WTC11 (cell line): ENCODE measurements at regions not wholly inside any gene's neighbourhood (a gene's known extent, or its start where the extent isn't known, plus 50 kb on each side); places are given as distances from the start of the nearest gene placed in this dataset.

Source experiments
- AFF4 ChIP-seq: sonication (generic); formaldehyde crosslinking; IDR thresholded peaks from 2 replicates; pipeline ENCODE4 v1.8.1; 2023; ENCODE audit warnings: mild to moderate bottlenecking, missing genetic modification reagents, borderline replicate concordance
- ATF3 ChIP-seq: sonication (generic); formaldehyde crosslinking; conservative IDR thresholded peaks from 2 replicates; pipeline ENCODE4 v1.8.1; 2022; ENCODE audit warnings: mild to moderate bottlenecking, missing genetic modification reagents
- CTCF ChIP-seq: fragments of 200-600 bp; IDR thresholded peaks from 2 replicates; pipeline ENCODE4 v1.8.0; 2022; ENCODE audit warnings: antibody characterized with exemption
- GTF2I ChIP-seq: fragments of 250-450 bp; sonication (Bioruptor Pico); conservative IDR thresholded peaks from 2 replicates; pipeline ENCODE4 v1.4.0; 2021; ENCODE audit warnings: mild to moderate bottlenecking
- NFE2L1 ChIP-seq: sonication (generic); formaldehyde crosslinking; IDR thresholded peaks from 2 replicates; pipeline ENCODE4 v1.8.1; 2023; ENCODE audit warnings: missing genetic modification reagents
- NR1H2 ChIP-seq: sonication (generic); formaldehyde crosslinking; IDR thresholded peaks from 2 replicates; pipeline ENCODE4 v1.9.0; 2021; ENCODE audit warnings: mild to moderate bottlenecking, moderate library complexity, missing genetic modification reagents

- TF ChIP-seq NR1H2 (CRISPR knock-in tag) = no peak
- TF ChIP-seq CTCF = no peak
- TF ChIP-seq AFF4 = no peak
- no peak for TF ChIP-seq NFE2L1
- TF ChIP-seq ATF3 (CRISPR knock-in tag) = no peak
- no peak for TF ChIP-seq GTF2I (CRISPR knock-in tag)
Measured at GRCh38 chr6:134510142-134510541, 192.2 kb upstream of the SGK1 start.
